ENCODE measurements at regions not wholly inside any gene's neighbourhood (a gene's known extent, or its start where the extent isn't known, plus 50 kb on each side); places are given as distances from the start of the nearest gene placed in this dataset.

DNA sequence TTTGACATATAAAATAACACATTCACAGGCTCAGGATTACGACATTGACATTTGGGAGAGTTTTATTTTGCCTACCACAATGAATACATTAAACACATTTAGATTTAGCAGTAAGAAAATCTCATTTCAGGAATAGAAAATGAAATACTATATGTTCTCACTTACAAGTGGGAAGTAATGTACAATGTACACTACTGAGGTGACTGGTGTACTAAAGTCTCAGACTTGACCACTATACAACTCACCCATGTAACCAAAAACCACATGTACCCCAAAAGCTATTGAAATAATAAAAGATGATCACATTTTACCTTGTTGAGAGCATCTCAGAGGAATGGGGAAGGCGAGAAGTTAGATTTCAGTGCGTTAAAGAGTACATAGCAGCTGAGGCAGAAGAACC, 1202.4 kb upstream of the SEMA6A start:
- TF ChIP-seq, protein P1, sequence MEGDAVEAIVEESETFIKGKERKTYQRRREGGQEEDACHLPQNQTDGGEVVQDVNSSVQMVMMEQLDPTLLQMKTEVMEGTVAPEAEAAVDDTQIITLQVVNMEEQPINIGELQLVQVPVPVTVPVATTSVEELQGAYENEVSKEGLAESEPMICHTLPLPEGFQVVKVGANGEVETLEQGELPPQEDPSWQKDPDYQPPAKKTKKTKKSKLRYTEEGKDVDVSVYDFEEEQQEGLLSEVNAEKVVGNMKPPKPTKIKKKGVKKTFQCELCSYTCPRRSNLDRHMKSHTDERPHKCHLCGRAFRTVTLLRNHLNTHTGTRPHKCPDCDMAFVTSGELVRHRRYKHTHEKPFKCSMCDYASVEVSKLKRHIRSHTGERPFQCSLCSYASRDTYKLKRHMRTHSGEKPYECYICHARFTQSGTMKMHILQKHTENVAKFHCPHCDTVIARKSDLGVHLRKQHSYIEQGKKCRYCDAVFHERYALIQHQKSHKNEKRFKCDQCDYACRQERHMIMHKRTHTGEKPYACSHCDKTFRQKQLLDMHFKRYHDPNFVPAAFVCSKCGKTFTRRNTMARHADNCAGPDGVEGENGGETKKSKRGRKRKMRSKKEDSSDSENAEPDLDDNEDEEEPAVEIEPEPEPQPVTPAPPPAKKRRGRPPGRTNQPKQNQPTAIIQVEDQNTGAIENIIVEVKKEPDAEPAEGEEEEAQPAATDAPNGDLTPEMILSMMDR (IDR thresholded peaks at IDR 0.05), result no peak
- no peak for TF ChIP-seq POLR2A (IDR thresholded peaks at IDR 0.05)
